ENCODE measurements at regions not wholly inside any gene's neighbourhood (a gene's known extent, or its start where the extent isn't known, plus 50 kb on each side); places are given as distances from the start of the nearest gene placed in this dataset.

DNA sequence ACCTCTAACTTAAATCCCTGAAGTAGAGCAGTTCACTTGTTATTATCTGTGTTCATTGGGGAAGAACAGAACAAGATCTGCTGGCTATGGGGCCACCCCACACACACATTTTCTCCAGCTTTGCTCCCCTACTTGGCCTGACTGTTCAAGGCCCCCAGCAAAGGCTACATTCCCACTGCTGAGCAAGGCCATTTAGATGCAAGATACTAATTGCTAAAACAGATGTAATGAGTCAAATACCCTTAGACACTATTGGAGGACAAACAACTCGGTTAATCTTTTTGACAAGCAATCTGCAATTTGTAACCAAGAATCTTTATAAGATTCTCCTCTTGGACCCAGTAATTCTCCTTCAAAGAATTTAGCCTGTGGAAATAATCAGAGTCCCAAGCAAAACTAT, 67.7 kb downstream of the NAV1 start:
- no peak overlapping the region for H3K4me3 ChIP-seq (replicated peaks in 1 of 3; ENCODE audit: low read depth in 2 of 3, low read length in 3 of 3)
- no peaks in the 10 kb centered on the region for H3K4me1 ChIP-seq (ENCODE audit: control insufficient read depth in 1 of 2, insufficient read depth in 2 of 2, low read length in 2 of 2)
- no peak overlapping the region for H3K9ac ChIP-seq (ENCODE audit: insufficient read depth, low read length, poor library complexity, severe bottlenecking)
- no peaks in the 10 kb centered on the region for H3K79me2 ChIP-seq (ENCODE audit: insufficient read depth, low read length)
- Mint-ChIP-seq H3K9me3 (no peaks in the 10 kb centered on the region), H3K4me1 (peaks cover 8% of the 10 kb centered on the region), H3K4me3 (no peak overlapping the region), H3K27me3 (ENCODE audit: low read depth in 3 of 3) (peaks cover 0 to 4% (median 0%) of the 10 kb centered on the region in 3 donors), H3K27ac (no peak overlapping the region), H3K36me3 (no peaks in the 10 kb centered on the region)
- H3K27me3 ChIP-seq (ENCODE audit: control insufficient read depth in 2 of 2, insufficient read depth in 2 of 2, low read length in 2 of 2), result no peaks in the 10 kb centered on the region
- H3K9me3 ChIP-seq (replicated peaks in 1 of 2; ENCODE audit: control insufficient read depth in 1 of 2, insufficient read depth in 1 of 2, low read length in 2 of 2), result no peaks in the 10 kb centered on the region
- H3K4me2 ChIP-seq (replicated peaks; ENCODE audit: extremely low read depth, low read length, poor library complexity, severe bottlenecking), result no peak overlapping the region
- H2AFZ ChIP-seq (ENCODE audit: insufficient read depth, low read depth, low read length, poor library complexity, severe bottlenecking), result no peak overlapping the region
- no peaks in the 10 kb centered on the region for H4K20me1 ChIP-seq (ENCODE audit: insufficient read depth, low read length)
- 100% methylated on average over 1 of the region's 1 CpG for WGBS (ENCODE audit: insufficient coverage)
- H3K27ac ChIP-seq (ENCODE audit: low read depth in 1 of 2, low read length in 2 of 2), result no peak overlapping the region
- TF ChIP-seq, protein P1, sequence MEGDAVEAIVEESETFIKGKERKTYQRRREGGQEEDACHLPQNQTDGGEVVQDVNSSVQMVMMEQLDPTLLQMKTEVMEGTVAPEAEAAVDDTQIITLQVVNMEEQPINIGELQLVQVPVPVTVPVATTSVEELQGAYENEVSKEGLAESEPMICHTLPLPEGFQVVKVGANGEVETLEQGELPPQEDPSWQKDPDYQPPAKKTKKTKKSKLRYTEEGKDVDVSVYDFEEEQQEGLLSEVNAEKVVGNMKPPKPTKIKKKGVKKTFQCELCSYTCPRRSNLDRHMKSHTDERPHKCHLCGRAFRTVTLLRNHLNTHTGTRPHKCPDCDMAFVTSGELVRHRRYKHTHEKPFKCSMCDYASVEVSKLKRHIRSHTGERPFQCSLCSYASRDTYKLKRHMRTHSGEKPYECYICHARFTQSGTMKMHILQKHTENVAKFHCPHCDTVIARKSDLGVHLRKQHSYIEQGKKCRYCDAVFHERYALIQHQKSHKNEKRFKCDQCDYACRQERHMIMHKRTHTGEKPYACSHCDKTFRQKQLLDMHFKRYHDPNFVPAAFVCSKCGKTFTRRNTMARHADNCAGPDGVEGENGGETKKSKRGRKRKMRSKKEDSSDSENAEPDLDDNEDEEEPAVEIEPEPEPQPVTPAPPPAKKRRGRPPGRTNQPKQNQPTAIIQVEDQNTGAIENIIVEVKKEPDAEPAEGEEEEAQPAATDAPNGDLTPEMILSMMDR (IDR thresholded peaks at IDR 0.05), result no peak
- no peaks in the 10 kb centered on the region for H3K36me3 ChIP-seq (replicated peaks in 1 of 2; ENCODE audit: control insufficient read depth in 1 of 2, insufficient read depth in 2 of 2, low read length in 2 of 2)
- no peak for DNase-seq
- intact Hi-C loops (cut with micrococcal nuclease), result no loop called here

GRCh38 chr1:201608635-201609395, 69.9 kb downstream of the NAV1 start:
- Histone ChIP-seq H3K27ac (ENCODE audit: low read depth in 1 of 2, low read length in 2 of 2) (no peak overlapping the region), H3K4me3 (replicated peaks in 1 of 3; ENCODE audit: low read depth in 2 of 3, low read length in 3 of 3) (no peak overlapping the region), H3K79me2 (ENCODE audit: insufficient read depth, low read length) (no peaks in the 10 kb centered on the region), H3K4me1 (ENCODE audit: control insufficient read depth in 1 of 2, insufficient read depth in 2 of 2, low read length in 2 of 2) (peaks cover 5 to 14% of the 10 kb centered on the region in 2 donors), H3K4me2 (replicated peaks; ENCODE audit: extremely low read depth, low read length, poor library complexity, severe bottlenecking) (no peak overlapping the region), H3K9me3 (replicated peaks in 1 of 2; ENCODE audit: control insufficient read depth in 1 of 2, insufficient read depth in 1 of 2, low read length in 2 of 2) (no peaks in the 10 kb centered on the region), H3K27me3 (ENCODE audit: control insufficient read depth in 2 of 2, insufficient read depth in 2 of 2, low read length in 2 of 2) (no peaks in the 10 kb centered on the region), H2AFZ (ENCODE audit: insufficient read depth, low read depth, low read length, poor library complexity, severe bottlenecking) (no peak overlapping the region), H4K20me1 (ENCODE audit: insufficient read depth, low read length) (no peaks in the 10 kb centered on the region), H3K9ac (ENCODE audit: insufficient read depth, low read length, poor library complexity, severe bottlenecking) (no peak overlapping the region), H3K36me3 (replicated peaks in 1 of 2; ENCODE audit: control insufficient read depth in 1 of 2, insufficient read depth in 2 of 2, low read length in 2 of 2) (no peaks in the 10 kb centered on the region)
- H3K9me3 Mint-ChIP-seq, result no peaks in the 10 kb centered on the region
- peaks cover 20% of the 10 kb centered on the region for H3K4me1 Mint-ChIP-seq
- H3K36me3 Mint-ChIP-seq, result no peaks in the 10 kb centered on the region
- intact Hi-C loops (cut with micrococcal nuclease), result no loop called here
- TF ChIP-seq, protein P1 (IDR thresholded peaks at IDR 0.05), result no peak
- no peaks in the 10 kb centered on the region for H3K27me3 Mint-ChIP-seq (ENCODE audit: low read depth in 3 of 3)
- no peak overlapping the region for H3K4me3 Mint-ChIP-seq
- 90% methylated on average over 8 of the region's 11 CpGs for WGBS (ENCODE audit: insufficient coverage)
- DNase-seq, result no peak
- no peak overlapping the region for H3K27ac Mint-ChIP-seq

Data from CD14-positive monocyte (primary cell).